GM13976 (cell line): ENCODE measurements at regions not wholly inside any gene's neighbourhood (a gene's known extent, or its start where the extent isn't known, plus 50 kb on each side); places are given as distances from the start of the nearest gene placed in this dataset.
"Not testable (repeated sequence)": the region's sequence is repeated elsewhere in the genome, so short reads cannot be mapped to it uniquely, and the experiment has no call there.

Experiments
- DNase-seq: peaks from one replicate; pipeline ENCODE4 v3.0.0; 2012; ENCODE audit warnings: low spot score
- CTCF ChIP-seq: IDR thresholded peaks from 2 replicates; pipeline ENCODE4 v1.5.1; 2012; ENCODE audit warnings: borderline replicate concordance, mild to moderate bottlenecking; ENCODE audit not compliant: insufficient read depth; ENCODE audit errors: extremely low read depth, missing control alignments, control extremely low read depth
- in situ Hi-C: fragments of 300-500 bp; cut with MboI; formaldehyde crosslinking; loops from one replicate; pipeline ENCODE4 v1.12.0; 2022; ENCODE audit warnings: low sequenced_read_pairs, mixed read lengths, inconsistent platforms; ENCODE audit not compliant: unreplicated experiment

DNA sequence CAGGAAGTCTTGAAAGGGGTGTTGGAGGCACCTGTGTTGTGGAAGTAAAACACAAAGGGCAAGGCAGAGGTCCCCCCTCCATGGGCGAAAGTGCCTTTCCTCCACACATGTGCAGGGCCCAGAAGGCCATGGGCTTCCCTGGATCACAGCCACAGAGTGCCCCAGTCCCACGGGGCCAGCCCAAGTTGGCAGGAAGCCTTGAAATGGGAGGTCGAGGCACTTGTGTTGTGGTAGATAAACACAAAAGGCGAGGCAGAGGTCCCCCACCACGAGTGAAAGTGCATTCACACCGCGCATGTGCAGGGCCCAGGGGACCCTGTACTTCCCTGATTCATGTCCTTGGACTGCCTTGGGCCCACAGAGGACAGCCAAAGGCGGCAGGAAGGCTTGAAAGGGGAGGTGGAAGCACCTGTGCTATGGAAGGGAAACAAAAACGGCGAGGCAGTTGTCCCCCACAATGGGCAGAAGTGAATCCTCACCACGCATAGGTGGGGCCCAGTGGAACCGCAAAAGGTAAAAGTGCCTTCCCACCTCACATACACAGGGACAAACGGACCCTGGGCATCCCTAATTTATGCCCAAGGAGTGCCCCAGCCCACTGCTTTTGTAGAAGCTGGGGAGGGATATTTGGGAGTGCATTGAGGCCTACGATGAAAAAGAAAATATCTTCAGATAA lies 585.4 kb downstream of the ALG10 start:
- DNase-seq = peak; percentile 3
- in situ Hi-C loops = no loop called here
- TF ChIP-seq CTCF = no peak

GRCh38 chr12:34613988-34614387 lies 591.7 kb downstream of the ALG10 start:
- DNase-seq, in situ Hi-C loops: not testable (repeated sequence)

GRCh38 chr12:34625116-34625515 lies 602.8 kb downstream of the ALG10 start:
- no peak for TF ChIP-seq CTCF
- in situ Hi-C loops = no loop called here
- peak; percentile 0 for DNase-seq

- DNase-seq = no peak
- in situ Hi-C loops = no loop called here
- no peak for TF ChIP-seq CTCF
Observed at GRCh38 chr12:34626363-34627157, 604.3 kb downstream of the ALG10 start.
